ENCODE measurements at regions not wholly inside any gene's neighbourhood (a gene's known extent, or its start where the extent isn't known, plus 50 kb on each side); places are given as distances from the start of the nearest gene placed in this dataset.
"Not testable (repeated sequence)": the region's sequence is repeated elsewhere in the genome, so short reads cannot be mapped to it uniquely, and the experiment has no call there.

GRCh38 chr11:88061111-88061510 lies 114.1 kb downstream of the RAB38 start:
- DNase-seq, result no peak
- Mint-ChIP-seq H3K4me3 (no peak overlapping the region), H3K4me1 (no peaks in the 10 kb centered on the region)

GRCh38 chr11:88059326-88059725 lies 115.9 kb downstream of the RAB38 start:
- Mint-ChIP-seq H3K27ac (no peak overlapping the region), H3K27me3 (peaks cover 11% of the 10 kb centered on the region)
- no peaks in the 10 kb centered on the region for H3K9me3 ChIP-seq (ENCODE audit: control insufficient read depth, low read length, poor library complexity, severe bottlenecking)

More at GRCh38 chr11:88061111-88061510, 114.1 kb downstream of the RAB38 start:
- Mint-ChIP-seq H3K36me3 (ENCODE audit: low read depth) (no peaks in the 10 kb centered on the region), H3K27me3 (peaks cover 11% of the 10 kb centered on the region), H3K27ac (no peak overlapping the region)
- no peak for ATAC-seq
- H3K9me3 ChIP-seq (ENCODE audit: control insufficient read depth, low read length, poor library complexity, severe bottlenecking), result no peaks in the 10 kb centered on the region

GRCh38 chr11:88051396-88051795 lies 123.8 kb downstream of the RAB38 start:
- peaks cover 5% of the 10 kb centered on the region for H3K27me3 Mint-ChIP-seq
- ATAC-seq (no peak), DNase-seq (no peak)
- H3K9me3 ChIP-seq (ENCODE audit: control insufficient read depth, low read length, poor library complexity, severe bottlenecking), result no peaks in the 10 kb centered on the region
- H3K4me3 Mint-ChIP-seq, result no peak overlapping the region
- H3K4me1 Mint-ChIP-seq, result no peaks in the 10 kb centered on the region
- H3K27ac Mint-ChIP-seq, result no peak overlapping the region
- no peaks in the 10 kb centered on the region for H3K36me3 Mint-ChIP-seq (ENCODE audit: low read depth)

More at GRCh38 chr11:88059326-88059725, 115.9 kb downstream of the RAB38 start:
- ATAC-seq (no peak), DNase-seq (no peak)
- Mint-ChIP-seq H3K4me3 (no peak overlapping the region), H3K36me3 (ENCODE audit: low read depth) (no peaks in the 10 kb centered on the region), H3K4me1 (no peaks in the 10 kb centered on the region)

- no peak overlapping the region for H3K27ac Mint-ChIP-seq
- ATAC-seq (no peak), DNase-seq (no peak)
- no peaks in the 10 kb centered on the region for H3K9me3 ChIP-seq (ENCODE audit: control insufficient read depth, low read length, poor library complexity, severe bottlenecking)
- no peak overlapping the region for H3K4me3 Mint-ChIP-seq
- H3K27me3 Mint-ChIP-seq, result peaks cover 5% of the 10 kb centered on the region
- no peaks in the 10 kb centered on the region for H3K4me1 Mint-ChIP-seq
- no peaks in the 10 kb centered on the region for H3K36me3 Mint-ChIP-seq (ENCODE audit: low read depth)
Observed at GRCh38 chr11:88050247-88050646, 125.0 kb downstream of the RAB38 start.

GRCh38 chr11:88045288-88045687 lies 130.0 kb downstream of the RAB38 start:
- peaks cover 28% of the 10 kb centered on the region for H3K27me3 Mint-ChIP-seq
- H3K27ac Mint-ChIP-seq; DNase-seq; H3K4me3 Mint-ChIP-seq; H3K36me3 Mint-ChIP-seq (ENCODE audit: low read depth); H3K4me1 Mint-ChIP-seq; H3K9me3 ChIP-seq (ENCODE audit: control insufficient read depth, low read length, poor library complexity, severe bottlenecking); ATAC-seq: not testable (repeated sequence)

GRCh38 chr11:88044658-88045057 lies 130.6 kb downstream of the RAB38 start:
- H3K4me1 Mint-ChIP-seq; DNase-seq; H3K36me3 Mint-ChIP-seq (ENCODE audit: low read depth); H3K4me3 Mint-ChIP-seq; ATAC-seq; H3K27ac Mint-ChIP-seq; H3K9me3 ChIP-seq (ENCODE audit: control insufficient read depth, low read length, poor library complexity, severe bottlenecking): not testable (repeated sequence)
- H3K27me3 Mint-ChIP-seq, result peaks cover 30% of the 10 kb centered on the region

- H3K4me1 Mint-ChIP-seq, result no peaks in the 10 kb centered on the region
- H3K36me3 Mint-ChIP-seq (ENCODE audit: low read depth), result peaks cover 4% of the 10 kb centered on the region
- peaks cover 39% of the 10 kb centered on the region for H3K27me3 Mint-ChIP-seq
- no peak overlapping the region for H3K4me3 Mint-ChIP-seq
- no peak for DNase-seq
- ATAC-seq, result no peak
- no peaks in the 10 kb centered on the region for H3K9me3 ChIP-seq (ENCODE audit: control insufficient read depth, low read length, poor library complexity, severe bottlenecking)
- no peak overlapping the region for H3K27ac Mint-ChIP-seq
Observed at GRCh38 chr11:88043149-88043548, 132.1 kb downstream of the RAB38 start.

- DNase-seq (no peak), ATAC-seq (no peak)
- H3K4me1 Mint-ChIP-seq, result no peaks in the 10 kb centered on the region
- no peak overlapping the region for H3K4me3 Mint-ChIP-seq
- H3K27me3 Mint-ChIP-seq, result peaks cover 39% of the 10 kb centered on the region
- no peaks in the 10 kb centered on the region for H3K9me3 ChIP-seq (ENCODE audit: control insufficient read depth, low read length, poor library complexity, severe bottlenecking)
- peaks cover 4% of the 10 kb centered on the region for H3K36me3 Mint-ChIP-seq (ENCODE audit: low read depth)
- H3K27ac Mint-ChIP-seq, result no peak overlapping the region
Observed at GRCh38 chr11:88042647-88043046, 132.6 kb downstream of the RAB38 start.

GRCh38 chr11:88042238-88042637 lies 133.0 kb downstream of the RAB38 start:
- ATAC-seq (no peak), DNase-seq (no peak)
- H3K4me1 Mint-ChIP-seq, result no peaks in the 10 kb centered on the region
- no peaks in the 10 kb centered on the region for H3K9me3 ChIP-seq (ENCODE audit: control insufficient read depth, low read length, poor library complexity, severe bottlenecking)
- no peak overlapping the region for H3K27ac Mint-ChIP-seq
- H3K4me3 Mint-ChIP-seq, result no peak overlapping the region
- peaks cover 4% of the 10 kb centered on the region for H3K36me3 Mint-ChIP-seq (ENCODE audit: low read depth)
- peaks cover 39% of the 10 kb centered on the region for H3K27me3 Mint-ChIP-seq

- H3K9me3 ChIP-seq (ENCODE audit: control insufficient read depth, low read length, poor library complexity, severe bottlenecking), result no peaks in the 10 kb centered on the region
- Mint-ChIP-seq H3K27ac (no peak overlapping the region), H3K4me3 (no peak overlapping the region), H3K4me1 (no peaks in the 10 kb centered on the region), H3K36me3 (ENCODE audit: low read depth) (peaks cover 4% of the 10 kb centered on the region), H3K27me3 (peaks cover 39% of the 10 kb centered on the region)
- ATAC-seq (no peak), DNase-seq (no peak)
Observed at GRCh38 chr11:88041679-88042078, 133.6 kb downstream of the RAB38 start.

GRCh38 chr11:88040148-88040496 lies 135.1 kb downstream of the RAB38 start:
- no peaks in the 10 kb centered on the region for H3K4me1 Mint-ChIP-seq
- peaks cover 39% of the 10 kb centered on the region for H3K27me3 Mint-ChIP-seq
- no peak overlapping the region for H3K27ac Mint-ChIP-seq
- peaks cover 4% of the 10 kb centered on the region for H3K36me3 Mint-ChIP-seq (ENCODE audit: low read depth)
- H3K4me3 Mint-ChIP-seq, result no peak overlapping the region
- ATAC-seq (no peak), DNase-seq (no peak)
- H3K9me3 ChIP-seq (ENCODE audit: control insufficient read depth, low read length, poor library complexity, severe bottlenecking), result no peaks in the 10 kb centered on the region

- no peak overlapping the region for H3K27ac Mint-ChIP-seq
- H3K4me1 Mint-ChIP-seq, result no peaks in the 10 kb centered on the region
- DNase-seq, result no peak
- H3K36me3 Mint-ChIP-seq (ENCODE audit: low read depth), result peaks cover 4% of the 10 kb centered on the region
- ATAC-seq, result no peak
- peaks cover 39% of the 10 kb centered on the region for H3K27me3 Mint-ChIP-seq
- H3K9me3 ChIP-seq (ENCODE audit: control insufficient read depth, low read length, poor library complexity, severe bottlenecking), result no peaks in the 10 kb centered on the region
- no peak overlapping the region for H3K4me3 Mint-ChIP-seq
Observed at GRCh38 chr11:88039476-88040147, 135.6 kb downstream of the RAB38 start.

- H3K36me3 Mint-ChIP-seq (ENCODE audit: low read depth), result no peaks in the 10 kb centered on the region
- no peaks in the 10 kb centered on the region for H3K9me3 ChIP-seq (ENCODE audit: control insufficient read depth, low read length, poor library complexity, severe bottlenecking)
- no peaks in the 10 kb centered on the region for H3K4me1 Mint-ChIP-seq
- H3K27ac Mint-ChIP-seq, result no peak overlapping the region
- ATAC-seq, result no peak
- DNase-seq, result no peak
- peaks cover 37% of the 10 kb centered on the region for H3K27me3 Mint-ChIP-seq
- H3K4me3 Mint-ChIP-seq, result no peak overlapping the region
Observed at GRCh38 chr11:88038063-88038462, 137.2 kb downstream of the RAB38 start.

- DNase-seq, result no peak
- Mint-ChIP-seq H3K27me3 (peaks cover 25% of the 10 kb centered on the region), H3K36me3 (ENCODE audit: low read depth) (no peaks in the 10 kb centered on the region), H3K27ac (no peak overlapping the region), H3K4me1 (no peaks in the 10 kb centered on the region), H3K4me3 (no peak overlapping the region)
- no peak for ATAC-seq
- no peaks in the 10 kb centered on the region for H3K9me3 ChIP-seq (ENCODE audit: control insufficient read depth, low read length, poor library complexity, severe bottlenecking)
Observed at GRCh38 chr11:88036701-88037100, 138.5 kb downstream of the RAB38 start.

Data from T-helper 17 cell (primary cell).